Glutamatergic neuron (in vitro differentiated cells): ENCODE measurements at regions not wholly inside any gene's neighbourhood (a gene's known extent, or its start where the extent isn't known, plus 50 kb on each side); places are given as distances from the start of the nearest gene placed in this dataset.
A peak's percentile ranks its signal among the peaks of the same experiment; 100 is the strongest.

Experiments
- DNase-seq: peaks from one replicate; pipeline ENCODE4 v3.0.0; 2022
- H3K27ac Mint-ChIP-seq: one replicate; pipeline ENCODE4 v1.8.0; 2020; ENCODE audit warnings: mild to moderate bottlenecking, mixed read lengths, inconsistent platforms; ENCODE audit not compliant: unreplicated experiment
- H3K27me3 Mint-ChIP-seq: one replicate; pipeline ENCODE4 v1.8.0; 2020; ENCODE audit warnings: mild to moderate bottlenecking, moderate library complexity, mixed read lengths, inconsistent platforms; ENCODE audit not compliant: unreplicated experiment
- H3K36me3 Mint-ChIP-seq: one replicate; pipeline ENCODE4 v1.8.0; 2020; ENCODE audit warnings: mild to moderate bottlenecking, mixed read lengths, inconsistent platforms; ENCODE audit not compliant: unreplicated experiment
- H3K4me1 Mint-ChIP-seq: one replicate; pipeline ENCODE4 v1.8.0; 2020; ENCODE audit warnings: mild to moderate bottlenecking, low read depth, mixed read lengths, inconsistent platforms; ENCODE audit not compliant: unreplicated experiment
- H3K4me3 Mint-ChIP-seq: one replicate; pipeline ENCODE4 v1.8.0; 2020; ENCODE audit warnings: mild to moderate bottlenecking, mixed read lengths, inconsistent platforms; ENCODE audit not compliant: unreplicated experiment
- H3K9me3 Mint-ChIP-seq: one replicate; pipeline ENCODE4 v1.8.0; 2020; ENCODE audit warnings: mild to moderate bottlenecking, moderate library complexity, mixed read lengths, inconsistent platforms; ENCODE audit not compliant: unreplicated experiment
- TF ChIP-seq, protein P1 (sequence below): fragments of 200-600 bp; sonication (generic); IDR thresholded peaks from one replicate; pipeline ENCODE4 v1.5.0; 2021; ENCODE audit not compliant: partially characterized antibody, unreplicated experiment

DNA sequence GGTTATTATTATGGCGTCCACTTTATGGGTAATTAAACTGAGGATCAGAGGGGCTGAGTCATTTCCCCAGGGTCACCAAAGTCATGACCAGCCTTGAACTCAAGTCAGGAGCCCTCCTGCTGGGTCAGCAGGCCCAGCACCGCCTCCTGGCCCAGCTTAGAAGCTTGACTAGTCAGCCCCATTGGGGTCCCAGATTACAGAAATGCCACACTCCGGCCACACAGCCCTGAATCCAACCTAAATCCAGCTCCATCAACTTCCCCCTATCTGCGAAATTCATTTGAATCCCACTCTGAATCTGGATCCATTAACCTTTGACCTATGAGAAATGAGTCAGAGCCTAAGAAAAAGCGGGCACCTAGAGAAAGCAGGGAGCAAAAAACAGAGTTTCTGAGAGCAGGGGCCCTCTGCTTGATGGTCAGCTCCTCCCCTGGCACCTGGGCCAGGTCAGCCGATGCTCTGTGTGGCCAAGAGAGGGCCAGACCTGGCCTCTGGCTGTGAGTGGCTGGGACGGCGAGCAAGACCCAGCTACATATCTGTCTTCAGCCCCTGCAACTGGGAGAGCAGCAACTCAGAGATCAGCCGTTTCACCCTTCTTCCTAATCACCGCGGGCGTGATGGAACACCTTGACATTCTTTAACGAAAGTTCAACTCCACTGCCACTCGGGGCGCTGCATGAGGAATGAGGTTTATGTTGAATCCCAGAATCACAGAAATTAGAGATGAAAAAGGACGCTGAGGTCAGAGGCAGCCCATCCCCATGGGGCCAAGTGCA lies 196.1 kb downstream of the TRIM29 start:
- Mint-ChIP-seq H3K27ac (peak overlapping the region; percentile 2), H3K9me3 (no peaks in the 10 kb centered on the region), H3K4me3 (no peak overlapping the region), H3K27me3 (peaks cover 1% of the 10 kb centered on the region), H3K4me1 (peaks cover 17% of the 10 kb centered on the region), H3K36me3 (no peaks in the 10 kb centered on the region)
- DNase-seq, result peak; percentile 34
- TF ChIP-seq, protein P1, sequence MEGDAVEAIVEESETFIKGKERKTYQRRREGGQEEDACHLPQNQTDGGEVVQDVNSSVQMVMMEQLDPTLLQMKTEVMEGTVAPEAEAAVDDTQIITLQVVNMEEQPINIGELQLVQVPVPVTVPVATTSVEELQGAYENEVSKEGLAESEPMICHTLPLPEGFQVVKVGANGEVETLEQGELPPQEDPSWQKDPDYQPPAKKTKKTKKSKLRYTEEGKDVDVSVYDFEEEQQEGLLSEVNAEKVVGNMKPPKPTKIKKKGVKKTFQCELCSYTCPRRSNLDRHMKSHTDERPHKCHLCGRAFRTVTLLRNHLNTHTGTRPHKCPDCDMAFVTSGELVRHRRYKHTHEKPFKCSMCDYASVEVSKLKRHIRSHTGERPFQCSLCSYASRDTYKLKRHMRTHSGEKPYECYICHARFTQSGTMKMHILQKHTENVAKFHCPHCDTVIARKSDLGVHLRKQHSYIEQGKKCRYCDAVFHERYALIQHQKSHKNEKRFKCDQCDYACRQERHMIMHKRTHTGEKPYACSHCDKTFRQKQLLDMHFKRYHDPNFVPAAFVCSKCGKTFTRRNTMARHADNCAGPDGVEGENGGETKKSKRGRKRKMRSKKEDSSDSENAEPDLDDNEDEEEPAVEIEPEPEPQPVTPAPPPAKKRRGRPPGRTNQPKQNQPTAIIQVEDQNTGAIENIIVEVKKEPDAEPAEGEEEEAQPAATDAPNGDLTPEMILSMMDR, result peak; percentile 13

DNA sequence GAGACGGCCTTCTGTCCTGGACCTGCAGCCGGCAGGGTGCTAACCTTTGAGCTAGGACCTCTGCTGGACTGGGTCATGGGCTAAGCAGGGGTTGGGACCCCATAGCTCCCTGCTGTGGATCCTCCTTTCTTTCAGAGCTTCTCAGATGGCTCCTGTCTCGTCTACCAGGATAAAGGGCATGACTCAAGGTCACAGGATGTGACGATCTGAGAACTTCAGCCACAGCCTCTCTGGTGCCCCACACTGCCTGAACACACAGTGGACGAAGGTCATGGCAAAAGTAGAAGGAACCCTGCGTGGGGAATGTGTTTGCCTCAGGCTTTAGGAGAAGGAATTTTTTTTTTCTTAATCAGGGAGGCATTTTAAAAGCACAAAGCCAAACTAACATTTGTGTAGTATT lies 196.7 kb downstream of the TRIM29 start:
- peaks cover 17% of the 10 kb centered on the region for H3K4me1 Mint-ChIP-seq
- no peaks in the 10 kb centered on the region for H3K9me3 Mint-ChIP-seq
- H3K4me3 Mint-ChIP-seq, result no peak overlapping the region
- no peaks in the 10 kb centered on the region for H3K36me3 Mint-ChIP-seq
- no peak overlapping the region for H3K27ac Mint-ChIP-seq
- TF ChIP-seq, protein P1, result no peak
- no peak for DNase-seq
- H3K27me3 Mint-ChIP-seq, result peaks cover 1% of the 10 kb centered on the region

DNA sequence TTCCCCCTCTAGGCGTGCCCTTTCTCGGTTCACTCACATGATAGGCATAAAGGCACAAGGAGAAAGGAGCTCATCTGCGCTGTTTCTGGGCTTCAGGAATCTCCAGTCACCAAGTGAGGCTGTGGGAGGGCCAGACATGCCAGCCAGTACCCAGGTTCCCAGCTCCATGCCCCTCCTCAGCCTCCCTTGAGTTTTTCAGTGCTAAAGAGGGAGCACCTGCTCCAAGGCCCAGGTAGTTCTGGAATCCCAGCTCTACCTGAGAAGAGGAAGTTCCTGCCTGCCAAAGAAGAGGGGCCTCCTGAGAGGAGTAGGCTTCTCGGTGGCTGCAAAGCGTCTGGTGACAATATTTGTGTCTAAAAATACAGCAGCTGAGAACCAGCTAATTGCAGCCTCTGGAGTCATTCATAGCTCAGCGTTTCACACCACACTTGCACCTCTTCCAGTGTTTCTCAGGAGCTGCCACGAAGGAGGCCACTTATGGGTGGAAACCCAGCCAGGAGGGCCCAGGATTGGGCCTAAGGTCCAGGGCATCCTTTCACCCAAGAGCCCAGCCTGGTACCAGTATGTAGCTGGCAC lies 197.4 kb downstream of the TRIM29 start:
- H3K36me3 Mint-ChIP-seq, result no peaks in the 10 kb centered on the region
- H3K4me3 Mint-ChIP-seq, result no peak overlapping the region
- peaks cover 1% of the 10 kb centered on the region for H3K27me3 Mint-ChIP-seq
- TF ChIP-seq, protein P1, result no peak
- no peak overlapping the region for H3K27ac Mint-ChIP-seq
- H3K9me3 Mint-ChIP-seq, result no peaks in the 10 kb centered on the region
- no peak for DNase-seq
- peaks cover 17% of the 10 kb centered on the region for H3K4me1 Mint-ChIP-seq

DNA sequence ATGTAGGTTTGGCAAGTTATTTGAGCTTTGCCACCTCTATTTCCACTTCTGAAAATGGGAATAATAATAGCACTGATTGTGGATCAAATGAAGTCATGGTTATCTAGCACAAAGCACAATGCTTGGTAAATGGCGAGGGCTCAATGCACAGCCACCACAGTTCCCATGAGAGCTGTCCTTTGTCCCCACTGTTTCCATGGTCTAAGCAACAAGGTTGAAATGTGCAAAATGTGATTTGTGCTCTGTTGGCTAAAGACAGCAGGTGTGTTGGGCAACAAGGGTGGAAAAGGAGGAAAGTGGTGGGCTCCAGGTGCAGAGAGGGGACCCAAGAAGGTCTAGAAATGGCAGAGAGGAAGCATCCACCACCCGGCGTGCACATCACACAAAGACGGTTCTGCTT lies 200.5 kb downstream of the TRIM29 start:
- Mint-ChIP-seq H3K9me3 (peaks cover 6% of the 10 kb centered on the region), H3K36me3 (no peaks in the 10 kb centered on the region), H3K27me3 (peaks cover 8% of the 10 kb centered on the region), H3K4me1 (peaks cover 18% of the 10 kb centered on the region), H3K4me3 (no peak overlapping the region), H3K27ac (no peak overlapping the region)
- TF ChIP-seq, protein P1, result no peak
- no peak for DNase-seq

DNA sequence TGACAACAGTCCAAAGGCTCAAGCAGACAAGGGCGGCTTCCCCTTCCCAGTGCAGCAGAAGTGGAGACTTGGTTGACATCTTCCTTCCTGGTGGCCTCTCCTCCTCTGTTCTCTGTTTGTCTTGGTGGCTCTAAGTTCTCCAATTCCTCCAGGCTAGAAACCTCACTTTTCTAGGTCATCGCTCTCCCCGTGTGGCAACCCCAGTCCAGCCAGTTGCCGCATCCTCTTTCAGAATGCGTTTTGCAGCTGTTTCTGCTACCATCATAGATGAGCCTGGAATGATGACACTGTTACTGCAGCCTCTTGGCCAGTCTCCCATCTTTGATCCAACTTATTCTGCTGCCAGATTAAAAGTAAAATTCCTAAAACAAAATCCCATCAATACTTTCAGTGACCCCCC lies 201.5 kb downstream of the TRIM29 start:
- DNase-seq, result no peak
- Mint-ChIP-seq H3K4me1 (peaks cover 10% of the 10 kb centered on the region), H3K4me3 (no peak overlapping the region), H3K27me3 (peaks cover 6% of the 10 kb centered on the region), H3K9me3 (peaks cover 6% of the 10 kb centered on the region), H3K27ac (no peak overlapping the region), H3K36me3 (no peaks in the 10 kb centered on the region)
- TF ChIP-seq, protein P1, result no peak
